Mammary epithelial cell (primary cell): ENCODE measurements at regions not wholly inside any gene's neighbourhood (a gene's known extent, or its start where the extent isn't known, plus 50 kb on each side); places are given as distances from the start of the nearest gene placed in this dataset.

Experiments
- CTCF ChIP-seq, 2 donors: IDR thresholded peaks in 1 of 2; conservative IDR thresholded peaks in 1 of 2; 2 replicates each; pipeline ENCODE4 v1.5.1; 2011 to 2012; ENCODE audit warnings: inconsistent platforms in 2 of 2, low read length in 2 of 2, mild to moderate bottlenecking in 2 of 2, control low read depth in 1 of 2, low read depth in 1 of 2; ENCODE audit not compliant: insufficient read depth in 1 of 2; ENCODE audit errors: extremely low read depth in 1 of 2
- EZH2 ChIP-seq: IDR thresholded peaks from 2 replicates; pipeline ENCODE4 v1.6.1; 2012; ENCODE audit warnings: low read length, inconsistent platforms, borderline replicate concordance

- TF ChIP-seq CTCF (conservative IDR thresholded peaks at IDR 0.05 in 1 of 2, IDR thresholded peaks at IDR 0.05 in 1 of 2; ENCODE audit: extremely low read depth in 1 of 2, insufficient read depth in 1 of 2, low read depth in 1 of 2, low read length in 2 of 2) (no peak), EZH2 (no peak)
Measured at GRCh38 chr1:4532656-4533055, 121.8 kb upstream of the AJAP1 start.
